ENCODE measurements at regions not wholly inside any gene's neighbourhood (a gene's known extent, or its start where the extent isn't known, plus 50 kb on each side); places are given as distances from the start of the nearest gene placed in this dataset.

GRCh38 chr1:34655206-34655874 is 99.5 kb upstream of the GJB5 start:
- H3K4me1 ChIP-seq, result no peaks in the 10 kb centered on the region
- no peaks in the 10 kb centered on the region for H3K27me3 ChIP-seq
- no peak overlapping the region for H3K27ac ChIP-seq
- no peaks in the 10 kb centered on the region for H3K36me3 ChIP-seq
- no peak for TF ChIP-seq EP300 (IDR thresholded peaks at IDR 0.05)
- no peak for TF ChIP-seq CTCF (IDR thresholded peaks at IDR 0.05)
- no peak for TF ChIP-seq POLR2A (IDR thresholded peaks at IDR 0.05)
- 53 to 59% methylated on average over 4 of the region's 4 CpGs for WGBS, 2 donors
- no peak for DNase-seq (ENCODE audit: low spot score in 2 of 2)
- H3K9me3 ChIP-seq, result no peaks in the 10 kb centered on the region
- H3K4me3 ChIP-seq, result no peak overlapping the region

- Histone ChIP-seq H3K36me3 (no peaks in the 10 kb centered on the region), H3K4me3 (no peak overlapping the region), H3K4me1 (no peaks in the 10 kb centered on the region), H3K27ac (no peak overlapping the region), H3K27me3 (no peaks in the 10 kb centered on the region), H3K9me3 (no peaks in the 10 kb centered on the region)
- TF ChIP-seq EP300 (IDR thresholded peaks at IDR 0.05) (no peak), CTCF (IDR thresholded peaks at IDR 0.05) (no peak)
- WGBS, 2 donors, result 76 to 81% methylated on average over 4 of the region's 4 CpGs
- DNase-seq (ENCODE audit: low spot score in 2 of 2), result no peak
Observed at GRCh38 chr1:34655875-34656240, 99.0 kb upstream of the GJB5 start.

- WGBS, 2 donors, result 75 to 79% methylated on average over 3 of the region's 3 CpGs
Observed at GRCh38 chr1:34656299-34656698, 98.5 kb upstream of the GJB5 start.

GRCh38 chr1:34656731-34657130 is 98.1 kb upstream of the GJB5 start:
- WGBS, 2 donors, result 34 to 45% methylated on average over 8 of the region's 8 CpGs
- Histone ChIP-seq H3K27ac (no peak overlapping the region), H3K27me3 (no peaks in the 10 kb centered on the region), H3K4me3 (no peak overlapping the region), H3K9me3 (no peaks in the 10 kb centered on the region), H3K4me1 (no peaks in the 10 kb centered on the region), H3K36me3 (no peaks in the 10 kb centered on the region)
- TF ChIP-seq POLR2A (IDR thresholded peaks at IDR 0.05), result no peak
- TF ChIP-seq EP300 (IDR thresholded peaks at IDR 0.05), result no peak
- DNase-seq (ENCODE audit: low spot score in 2 of 2), result no peak

More at GRCh38 chr1:34656299-34656698, 98.5 kb upstream of the GJB5 start:
- H3K27ac ChIP-seq, result no peak overlapping the region
- no peak overlapping the region for H3K4me3 ChIP-seq
- no peaks in the 10 kb centered on the region for H3K27me3 ChIP-seq
- H3K36me3 ChIP-seq, result no peaks in the 10 kb centered on the region
- no peaks in the 10 kb centered on the region for H3K9me3 ChIP-seq
- DNase-seq (ENCODE audit: low spot score in 2 of 2), result no peak
- H3K4me1 ChIP-seq, result no peaks in the 10 kb centered on the region
- no peak for TF ChIP-seq EP300 (IDR thresholded peaks at IDR 0.05)

GRCh38 chr1:34657266-34657665 is 97.6 kb upstream of the GJB5 start:
- H3K36me3 ChIP-seq, result no peaks in the 10 kb centered on the region
- H3K4me1 ChIP-seq, result no peaks in the 10 kb centered on the region
- DNase-seq (ENCODE audit: low spot score in 2 of 2), result no peak
- TF ChIP-seq EP300 (IDR thresholded peaks at IDR 0.05), result no peak
- TF ChIP-seq POLR2A (IDR thresholded peaks at IDR 0.05), result no peak
- TF ChIP-seq CTCF (IDR thresholded peaks at IDR 0.05), result no peak
- H3K9me3 ChIP-seq, result no peaks in the 10 kb centered on the region
- H3K27me3 ChIP-seq, result no peaks in the 10 kb centered on the region
- no peak overlapping the region for H3K27ac ChIP-seq
- no peak overlapping the region for H3K4me3 ChIP-seq

- TF ChIP-seq CTCF (IDR thresholded peaks at IDR 0.05), result no peak
- no peak for TF ChIP-seq POLR2A (IDR thresholded peaks at IDR 0.05)
- TF ChIP-seq EP300 (IDR thresholded peaks at IDR 0.05), result no peak
- Histone ChIP-seq H3K36me3 (no peaks in the 10 kb centered on the region), H3K27me3 (no peaks in the 10 kb centered on the region), H3K4me3 (no peak overlapping the region), H3K9me3 (no peaks in the 10 kb centered on the region), H3K4me1 (no peaks in the 10 kb centered on the region), H3K27ac (no peak overlapping the region)
- no peak for DNase-seq (ENCODE audit: low spot score in 2 of 2)
- WGBS, 2 donors, result 75% methylated on average over 2 of the region's 2 CpGs
Observed at GRCh38 chr1:34657849-34658248, 97.0 kb upstream of the GJB5 start.
